HepG2 (cell line): ENCODE measurements at regions not wholly inside any gene's neighbourhood (a gene's known extent, or its start where the extent isn't known, plus 50 kb on each side); places are given as distances from the start of the nearest gene placed in this dataset.

Experiments used
- CREM ChIP-seq, 2 experiments: sonication (generic) in 1 of 2; formaldehyde crosslinking in 1 of 2; IDR thresholded peaks; 2 replicates each; pipeline versions ENCODE4 v1.4.0 to v1.6.1; 2016 to 2020; ENCODE audit warnings: antibody characterized with exemption in 1 of 2, mild to moderate bottlenecking in 1 of 2, missing genetic modification reagents in 1 of 2
- ETV5 ChIP-seq: IDR thresholded peaks from 2 replicates; pipeline ENCODE4 v1.6.1; 2018; ENCODE audit warnings: missing biosample characterization, missing genetic modification reagents, inconsistent platforms, borderline replicate concordance
- ETV6 ChIP-seq: sonication (generic); formaldehyde crosslinking; conservative IDR thresholded peaks from 2 replicates; pipeline ENCODE4 v1.4.0; 2020; ENCODE audit warnings: missing genetic modification reagents
- LCORL ChIP-seq, 2 experiments: fragments of 450-650 bp in 1 of 2; sonication (generic) in 1 of 2; formaldehyde crosslinking in 1 of 2; IDR thresholded peaks; 2 replicates each; pipeline versions ENCODE4 v1.5.0 to v1.6.1; 2017 to 2020; ENCODE audit warnings: antibody characterized with exemption in 1 of 2, missing genetic modification reagents in 1 of 2
- NFKBIZ ChIP-seq: IDR thresholded peaks from 2 replicates; pipeline ENCODE4 v1.6.1; 2018; ENCODE audit warnings: missing genetic modification reagents, missing compliant biosample characterization
- NR2F6 ChIP-seq, 2 experiments: IDR thresholded peaks; 2 replicates each; pipeline ENCODE4 v1.6.1; 2016; ENCODE audit warnings: antibody characterized with exemption in 1 of 2, mild to moderate bottlenecking in 1 of 2
- PHF5A ChIP-seq: IDR thresholded peaks from one replicate; pipeline ENCODE4 v1.6.1; 2018; ENCODE audit warnings: low read depth, missing genetic modification reagents; ENCODE audit not compliant: unreplicated experiment
- SP1 ChIP-seq, 2 experiments: fragments of 450-650 bp in 1 of 2; sonication (generic) in 1 of 2; formaldehyde crosslinking in 1 of 2; IDR thresholded peaks; 2 replicates each; pipeline versions ENCODE4 v1.4.0 to v1.6.1; 2016 to 2020; ENCODE audit warnings: missing genetic modification reagents in 1 of 2
- ZNF879 ChIP-seq: sonication (generic); formaldehyde crosslinking; IDR thresholded peaks from 2 replicates; pipeline ENCODE4 v1.8.1; 2023; ENCODE audit warnings: missing genetic modification reagents
- TF ChIP-seq, protein P1 (sequence below), 2 experiments: sonication (generic) in 1 of 2; formaldehyde crosslinking in 1 of 2; IDR thresholded peaks; 2 replicates each; pipeline versions ENCODE4 v1.6.1 to v1.9.0; 2014 to 2022; ENCODE audit warnings: antibody characterized with exemption in 1 of 2, borderline replicate concordance in 1 of 2, inconsistent platforms in 1 of 2, low read depth in 1 of 2, missing genetic modification reagents in 1 of 2
- TF ChIP-seq, protein P2 (sequence below): fragments of 450-650 bp; IDR thresholded peaks from 2 replicates; pipeline ENCODE4 v1.6.1; 2016
- TF ChIP-seq, protein P3 (sequence below): sonication (generic); formaldehyde crosslinking; IDR thresholded peaks from 2 replicates; pipeline ENCODE4 v1.9.0; 2021; ENCODE audit warnings: missing genetic modification reagents, borderline replicate concordance
- TF ChIP-seq, protein P4 (sequence below): sonication (generic); formaldehyde crosslinking; IDR thresholded peaks from 2 replicates; pipeline ENCODE4 v1.4.0; 2020; ENCODE audit warnings: missing genetic modification reagents, mild to moderate bottlenecking, borderline replicate concordance

DNA sequence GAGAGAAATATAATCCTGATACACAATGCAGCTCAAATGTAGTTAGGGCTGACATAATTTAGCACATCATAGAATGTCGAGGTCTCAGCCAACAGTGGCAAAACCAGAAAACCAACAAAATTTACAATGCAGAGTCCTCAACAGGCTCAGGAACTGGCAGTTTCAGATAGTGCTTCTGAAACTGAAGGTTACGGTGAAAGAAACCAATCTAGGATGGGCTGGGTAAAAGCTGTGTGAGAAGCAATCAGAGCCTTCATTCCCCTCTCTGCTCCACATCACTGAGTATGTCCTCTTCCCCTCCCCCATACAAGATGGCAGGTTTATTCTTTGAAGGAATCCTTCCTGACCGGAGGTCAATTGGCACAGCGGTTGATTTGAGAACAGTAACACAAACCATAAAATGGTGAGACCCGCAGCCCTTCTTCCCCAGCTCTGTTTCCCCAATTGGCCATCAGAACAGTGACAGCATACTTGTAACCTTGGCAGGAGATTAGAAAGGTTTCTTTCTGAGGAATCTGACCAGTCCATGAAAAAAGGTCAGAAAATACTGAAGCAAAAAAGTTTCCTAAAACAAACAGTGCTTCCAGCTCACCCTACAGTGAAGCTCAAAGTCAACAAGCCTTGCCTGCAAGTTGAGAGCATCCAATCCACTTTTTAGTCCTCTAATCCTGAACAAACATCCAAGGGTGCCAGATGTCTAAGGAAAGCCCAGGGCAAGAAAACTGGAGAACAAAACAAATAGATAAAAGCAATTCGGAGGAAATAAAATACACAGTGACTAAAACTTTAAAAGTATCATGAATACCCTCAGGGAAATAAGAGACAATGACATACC lies 53.9 kb upstream of the IL6 start (continued):
- TF ChIP-seq, protein P1, sequence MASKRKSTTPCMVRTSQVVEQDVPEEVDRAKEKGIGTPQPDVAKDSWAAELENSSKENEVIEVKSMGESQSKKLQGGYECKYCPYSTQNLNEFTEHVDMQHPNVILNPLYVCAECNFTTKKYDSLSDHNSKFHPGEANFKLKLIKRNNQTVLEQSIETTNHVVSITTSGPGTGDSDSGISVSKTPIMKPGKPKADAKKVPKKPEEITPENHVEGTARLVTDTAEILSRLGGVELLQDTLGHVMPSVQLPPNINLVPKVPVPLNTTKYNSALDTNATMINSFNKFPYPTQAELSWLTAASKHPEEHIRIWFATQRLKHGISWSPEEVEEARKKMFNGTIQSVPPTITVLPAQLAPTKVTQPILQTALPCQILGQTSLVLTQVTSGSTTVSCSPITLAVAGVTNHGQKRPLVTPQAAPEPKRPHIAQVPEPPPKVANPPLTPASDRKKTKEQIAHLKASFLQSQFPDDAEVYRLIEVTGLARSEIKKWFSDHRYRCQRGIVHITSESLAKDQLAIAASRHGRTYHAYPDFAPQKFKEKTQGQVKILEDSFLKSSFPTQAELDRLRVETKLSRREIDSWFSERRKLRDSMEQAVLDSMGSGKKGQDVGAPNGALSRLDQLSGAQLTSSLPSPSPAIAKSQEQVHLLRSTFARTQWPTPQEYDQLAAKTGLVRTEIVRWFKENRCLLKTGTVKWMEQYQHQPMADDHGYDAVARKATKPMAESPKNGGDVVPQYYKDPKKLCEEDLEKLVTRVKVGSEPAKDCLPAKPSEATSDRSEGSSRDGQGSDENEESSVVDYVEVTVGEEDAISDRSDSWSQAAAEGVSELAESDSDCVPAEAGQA (IDR thresholded peaks at IDR 0.05; ENCODE audit: low read depth) = no peak
- TF ChIP-seq, protein P1 (CRISPR knock-in tag; IDR thresholded peaks at IDR 0.05; ENCODE audit: borderline replicate concordance) = no peak
- no peak for TF ChIP-seq NFKBIZ (CRISPR knock-in tag)
- no peak for TF ChIP-seq SP1 (IDR thresholded peaks at IDR 0.05)
- TF ChIP-seq SP1 (CRISPR knock-in tag; IDR thresholded peaks at IDR 0.05) = no peak
- TF ChIP-seq, protein P2, sequence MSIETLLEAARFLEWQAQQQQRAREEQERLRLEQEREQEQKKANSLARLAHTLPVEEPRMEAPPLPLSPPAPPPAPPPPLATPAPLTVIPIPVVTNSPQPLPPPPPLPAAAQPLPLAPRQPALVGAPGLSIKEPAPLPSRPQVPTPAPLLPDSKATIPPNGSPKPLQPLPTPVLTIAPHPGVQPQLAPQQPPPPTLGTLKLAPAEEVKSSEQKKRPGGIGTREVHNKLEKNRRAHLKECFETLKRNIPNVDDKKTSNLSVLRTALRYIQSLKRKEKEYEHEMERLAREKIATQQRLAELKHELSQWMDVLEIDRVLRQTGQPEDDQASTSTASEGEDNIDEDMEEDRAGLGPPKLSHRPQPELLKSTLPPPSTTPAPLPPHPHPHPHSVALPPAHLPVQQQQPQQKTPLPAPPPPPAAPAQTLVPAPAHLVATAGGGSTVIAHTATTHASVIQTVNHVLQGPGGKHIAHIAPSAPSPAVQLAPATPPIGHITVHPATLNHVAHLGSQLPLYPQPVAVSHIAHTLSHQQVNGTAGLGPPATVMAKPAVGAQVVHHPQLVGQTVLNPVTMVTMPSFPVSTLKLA = no peak
- TF ChIP-seq LCORL (IDR thresholded peaks at IDR 0.05) = no peak
- TF ChIP-seq LCORL (CRISPR knock-in tag; IDR thresholded peaks at IDR 0.05) = no peak
- TF ChIP-seq, protein P3, sequence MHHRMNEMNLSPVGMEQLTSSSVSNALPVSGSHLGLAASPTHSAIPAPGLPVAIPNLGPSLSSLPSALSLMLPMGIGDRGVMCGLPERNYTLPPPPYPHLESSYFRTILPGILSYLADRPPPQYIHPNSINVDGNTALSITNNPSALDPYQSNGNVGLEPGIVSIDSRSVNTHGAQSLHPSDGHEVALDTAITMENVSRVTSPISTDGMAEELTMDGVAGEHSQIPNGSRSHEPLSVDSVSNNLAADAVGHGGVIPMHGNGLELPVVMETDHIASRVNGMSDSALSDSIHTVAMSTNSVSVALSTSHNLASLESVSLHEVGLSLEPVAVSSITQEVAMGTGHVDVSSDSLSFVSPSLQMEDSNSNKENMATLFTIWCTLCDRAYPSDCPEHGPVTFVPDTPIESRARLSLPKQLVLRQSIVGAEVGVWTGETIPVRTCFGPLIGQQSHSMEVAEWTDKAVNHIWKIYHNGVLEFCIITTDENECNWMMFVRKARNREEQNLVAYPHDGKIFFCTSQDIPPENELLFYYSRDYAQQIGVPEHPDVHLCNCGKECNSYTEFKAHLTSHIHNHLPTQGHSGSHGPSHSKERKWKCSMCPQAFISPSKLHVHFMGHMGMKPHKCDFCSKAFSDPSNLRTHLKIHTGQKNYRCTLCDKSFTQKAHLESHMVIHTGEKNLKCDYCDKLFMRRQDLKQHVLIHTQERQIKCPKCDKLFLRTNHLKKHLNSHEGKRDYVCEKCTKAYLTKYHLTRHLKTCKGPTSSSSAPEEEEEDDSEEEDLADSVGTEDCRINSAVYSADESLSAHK (CRISPR knock-in tag) = no peak
- TF ChIP-seq, protein P4, sequence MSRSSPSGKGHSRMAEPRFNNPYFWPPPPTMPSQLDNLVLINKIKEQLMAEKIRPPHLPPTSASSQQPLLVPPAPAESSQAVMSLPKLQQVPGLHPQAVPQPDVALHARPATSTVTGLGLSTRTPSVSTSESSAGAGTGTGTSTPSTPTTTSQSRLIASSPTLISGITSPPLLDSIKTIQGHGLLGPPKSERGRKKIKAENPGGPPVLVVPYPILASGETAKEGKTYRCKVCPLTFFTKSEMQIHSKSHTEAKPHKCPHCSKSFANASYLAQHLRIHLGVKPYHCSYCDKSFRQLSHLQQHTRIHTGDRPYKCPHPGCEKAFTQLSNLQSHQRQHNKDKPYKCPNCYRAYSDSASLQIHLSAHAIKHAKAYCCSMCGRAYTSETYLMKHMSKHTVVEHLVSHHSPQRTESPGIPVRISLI (CRISPR knock-in tag) = peak; percentile 65; the same call in 1 of the 2 replicates
- TF ChIP-seq ETV6 (CRISPR knock-in tag) = no peak
- TF ChIP-seq ETV5 (CRISPR knock-in tag) = 0 out of 2 replicates have a peak, but pooled peaks have one; percentile 8
- no peak for TF ChIP-seq ZNF879 (CRISPR knock-in tag)
- peak; percentile 47 for TF ChIP-seq NR2F6 (IDR thresholded peaks at IDR 0.05)
- TF ChIP-seq NR2F6 (CRISPR knock-in tag; IDR thresholded peaks at IDR 0.05) = 0 out of 2 replicates have a peak, but pooled peaks have one; percentile 51
- TF ChIP-seq CREM (IDR thresholded peaks at IDR 0.05) = no peak
- TF ChIP-seq CREM (CRISPR knock-in tag; IDR thresholded peaks at IDR 0.05) = no peak
- no peak for TF ChIP-seq PHF5A (CRISPR knock-in tag)
